ENCODE measurements at regions not wholly inside any gene's neighbourhood (a gene's known extent, or its start where the extent isn't known, plus 50 kb on each side); places are given as distances from the start of the nearest gene placed in this dataset.

GRCh38 chr7:13336227-13336626 is 648.8 kb downstream of the ARL4A start:
- FAIRE-seq: no peak

GRCh38 chr7:13352677-13353076 is 636.8 kb downstream of the ETV1 start:
- FAIRE-seq: no peak

- no peak for FAIRE-seq
These were observed 629.8 kb downstream of the ETV1 start for GRCh38 chr7:13359656-13360055.

DNA sequence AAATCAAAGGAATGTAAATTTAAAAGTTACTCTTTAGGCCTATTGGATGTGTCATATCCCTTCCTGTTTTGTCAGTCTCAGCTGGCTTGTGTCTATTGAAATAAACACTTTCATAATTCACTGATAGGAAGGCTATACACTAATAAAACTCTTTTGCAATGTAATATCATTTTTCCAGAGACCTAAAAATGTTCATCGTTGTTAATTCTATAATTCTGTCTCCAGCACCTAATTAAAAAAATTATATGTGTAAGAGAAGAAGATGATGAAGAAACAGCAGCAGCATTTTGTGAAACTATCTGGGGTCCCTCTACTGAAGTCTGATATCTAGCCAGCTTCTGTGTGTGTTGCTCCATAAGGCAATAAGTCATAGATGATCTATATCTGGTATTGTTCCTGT is 602.7 kb downstream of the ETV1 start:
- FAIRE-seq: no peak

GRCh38 chr7:13407911-13408310 is 581.6 kb downstream of the ETV1 start:
- no peak for FAIRE-seq

- FAIRE-seq: no peak
These were observed 578.3 kb downstream of the ETV1 start for GRCh38 chr7:13411151-13411550.

- FAIRE-seq: no peak
These were observed 577.8 kb downstream of the ETV1 start for GRCh38 chr7:13411636-13412035.

DNA sequence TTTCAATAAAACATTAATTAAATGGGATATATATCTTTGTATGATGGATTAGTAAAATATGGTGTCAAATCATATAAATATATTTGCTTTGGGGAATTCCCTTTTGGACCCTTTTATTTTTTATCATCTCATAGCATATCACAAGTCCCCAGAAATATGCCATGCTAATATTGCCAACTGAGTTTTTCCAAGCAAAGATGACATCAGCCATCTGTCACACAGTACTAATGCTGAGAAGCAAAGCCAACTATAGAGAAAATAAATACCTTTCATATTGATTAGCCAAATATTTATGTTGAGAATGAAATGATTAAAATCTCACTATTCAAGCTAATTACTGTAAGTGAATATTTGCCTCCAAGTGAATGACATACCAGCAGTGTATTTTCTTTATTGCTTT is 575.3 kb downstream of the ETV1 start:
- FAIRE-seq: no peak

GRCh38 chr7:13414661-13415107 is 574.8 kb downstream of the ETV1 start:
- no peak for FAIRE-seq

DNA sequence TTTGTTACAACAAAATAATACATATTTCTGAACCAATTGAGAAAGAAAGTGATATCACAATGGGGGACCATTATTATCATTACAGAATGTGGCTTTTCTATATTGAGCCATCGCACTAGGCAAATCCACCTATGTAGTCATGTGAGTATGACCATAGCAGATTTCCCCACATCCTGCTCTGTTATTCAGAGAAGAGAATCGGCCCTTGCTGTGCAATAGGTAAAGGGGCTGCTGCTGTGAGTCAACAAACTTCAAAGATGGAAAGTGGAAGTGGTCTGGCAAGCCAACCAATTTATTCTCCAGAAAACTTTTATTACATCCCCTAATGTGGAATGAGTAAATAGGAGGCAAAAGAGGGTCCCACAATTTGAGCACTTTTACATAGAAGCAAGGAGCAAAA is 573.4 kb downstream of the ETV1 start:
- FAIRE-seq: no peak

- no peak for FAIRE-seq
These were observed 572.9 kb downstream of the ETV1 start for GRCh38 chr7:13416544-13416943.

DNA sequence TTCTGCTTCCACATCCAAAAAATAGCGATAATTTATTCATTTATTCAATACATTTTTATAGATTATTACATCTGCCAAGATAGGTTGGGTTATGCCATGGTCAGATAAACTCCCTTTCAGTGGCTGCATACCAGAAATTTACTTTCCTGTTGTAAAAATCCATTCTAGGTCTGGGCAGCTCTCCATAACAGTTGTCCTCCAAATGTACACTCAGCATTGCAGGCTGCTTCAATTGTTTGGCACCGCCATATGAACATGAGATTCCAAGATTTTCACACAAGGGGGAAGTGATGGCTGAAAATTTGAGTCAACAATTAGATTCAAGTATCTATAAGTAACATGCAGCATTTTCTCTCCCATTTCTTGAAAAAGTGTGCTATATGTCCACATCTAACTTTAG is 568.7 kb downstream of the ETV1 start:
- FAIRE-seq: no peak

DNA sequence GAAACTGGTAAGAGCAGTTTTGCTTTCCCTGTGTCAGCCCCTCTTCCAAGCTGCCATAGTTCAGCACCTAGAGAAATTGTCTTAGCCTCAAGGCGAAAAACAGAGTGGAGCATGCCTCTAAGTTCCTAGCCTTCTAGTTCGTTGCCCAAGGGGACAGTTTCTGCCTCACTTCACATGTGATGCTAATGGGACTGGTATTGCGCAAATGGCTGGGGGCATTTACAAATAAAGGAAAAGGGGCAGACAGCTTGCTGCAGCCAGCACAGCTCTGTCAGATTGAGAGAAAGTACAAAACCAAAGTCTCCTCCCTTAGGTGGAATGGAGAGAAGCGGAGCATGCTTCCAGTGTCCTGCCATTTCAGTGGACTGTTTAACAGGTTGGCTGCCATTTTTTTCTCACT is 567.7 kb downstream of the ETV1 start:
- FAIRE-seq: no peak

DNA sequence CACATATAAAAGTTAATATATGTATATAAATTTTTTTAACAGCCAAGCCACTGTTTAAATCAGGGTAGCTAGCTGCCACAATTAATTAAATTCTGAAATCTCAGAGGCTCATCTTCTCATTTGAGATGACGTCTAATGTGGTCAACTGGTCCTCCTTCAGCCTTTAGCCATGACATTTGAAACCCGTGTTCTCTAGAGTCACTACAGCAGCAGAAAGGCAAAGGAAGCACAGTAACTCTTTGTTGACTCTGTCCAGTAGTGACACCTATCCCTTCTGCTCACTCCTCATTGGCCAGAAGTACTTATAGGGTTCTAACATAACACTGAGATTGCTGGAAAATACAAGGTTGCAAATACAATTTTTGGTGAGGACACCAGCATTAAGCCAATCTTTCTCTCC is 555.5 kb downstream of the ETV1 start:
- no peak for FAIRE-seq

- no peak for FAIRE-seq
These were observed 547.2 kb downstream of the ETV1 start for GRCh38 chr7:13442226-13442625.

GRCh38 chr7:13447637-13448036 is 541.8 kb downstream of the ETV1 start:
- no peak for FAIRE-seq

DNA sequence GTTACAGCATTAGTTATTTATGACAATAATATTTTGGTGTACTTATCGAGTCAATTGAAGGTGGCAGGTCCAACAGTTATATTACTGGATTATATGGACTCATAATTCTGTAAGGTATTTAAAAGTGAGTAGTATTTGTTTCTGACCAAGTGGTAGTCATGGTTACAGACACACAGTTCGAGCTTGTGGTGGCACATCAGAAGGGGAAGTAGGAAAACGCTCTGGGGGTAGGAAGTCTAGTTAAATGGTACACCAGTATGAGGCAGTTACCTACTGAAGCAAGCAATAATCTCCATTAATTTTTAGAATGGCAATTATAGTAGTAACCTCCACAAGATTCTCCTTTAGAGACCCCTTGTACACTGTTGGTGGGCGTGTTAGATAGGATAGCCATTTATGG is 541.2 kb downstream of the ETV1 start:
- no peak for FAIRE-seq

DNA sequence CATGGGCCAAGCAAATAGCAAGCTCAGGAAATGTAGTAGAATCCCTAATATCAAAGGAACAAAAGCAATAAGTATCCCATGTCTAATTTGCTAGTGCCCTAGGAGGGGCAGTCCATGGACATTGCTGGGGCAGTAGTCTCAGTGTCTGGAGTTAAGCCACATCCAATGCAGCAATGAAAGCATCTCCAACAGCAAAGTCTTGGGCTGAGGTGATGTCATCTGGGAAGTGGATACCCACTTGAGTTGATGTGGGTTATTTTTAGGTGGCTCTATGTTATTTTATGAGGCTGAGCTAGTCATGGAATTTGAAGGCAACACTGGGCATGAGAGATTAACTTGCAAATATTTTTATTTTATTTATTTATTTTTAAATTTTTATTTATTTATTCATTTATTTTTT is 540.0 kb downstream of the ETV1 start:
- no peak for FAIRE-seq

GRCh38 chr7:13454916-13455592 is 534.4 kb downstream of the ETV1 start:
- no peak for FAIRE-seq

- no peak for FAIRE-seq
These were observed 531.7 kb downstream of the ETV1 start for GRCh38 chr7:13457790-13458189.

- no peak for FAIRE-seq
These were observed 522.5 kb downstream of the ETV1 start for GRCh38 chr7:13466874-13467547.

DNA sequence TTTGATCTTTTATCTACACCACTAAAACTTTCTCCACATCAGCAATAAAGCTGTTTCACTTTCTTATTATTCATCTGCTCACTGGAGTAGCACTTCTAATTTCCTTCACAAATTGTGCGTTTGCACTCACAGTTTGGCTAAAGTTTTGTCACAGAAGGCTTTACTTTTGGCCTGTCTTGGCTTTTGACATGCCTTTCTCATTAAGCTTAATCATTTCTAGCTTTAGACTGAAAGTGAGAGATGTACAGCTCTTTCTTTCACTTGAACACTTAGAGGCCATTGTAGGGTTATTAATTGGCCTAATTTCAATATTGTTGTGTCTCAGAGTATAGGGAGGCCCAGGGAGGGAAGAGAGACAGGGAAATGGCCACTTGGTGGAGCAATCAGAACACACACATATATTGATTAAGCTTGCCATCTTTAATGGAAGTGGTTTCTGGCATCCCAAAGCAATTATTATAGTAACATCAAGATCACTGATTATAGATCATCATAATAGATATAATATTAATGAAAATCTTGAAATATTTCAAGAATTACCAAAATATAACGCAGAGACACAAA is 512.5 kb downstream of the ETV1 start:
- FAIRE-seq: no peak

DNA sequence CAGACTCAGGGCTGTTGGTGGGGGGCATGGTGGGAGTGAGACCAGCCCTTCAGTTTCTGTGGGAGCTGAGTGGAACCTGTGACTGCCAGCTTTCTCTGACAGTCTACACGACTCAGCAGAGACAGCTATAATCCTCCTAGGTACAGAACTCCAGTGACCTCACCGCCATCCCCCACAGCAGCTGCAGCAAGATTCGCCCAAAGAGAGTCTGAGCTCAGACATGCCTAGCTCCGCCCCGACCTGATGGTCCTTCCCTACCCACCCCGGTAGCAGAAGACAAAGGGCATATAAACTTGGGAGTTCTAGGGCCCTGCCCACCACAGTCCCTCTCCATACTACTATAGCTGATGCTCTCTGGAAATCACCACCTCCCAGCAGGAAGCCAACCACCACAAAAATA is 500.1 kb downstream of the ETV1 start:
- no peak for FAIRE-seq

DNA sequence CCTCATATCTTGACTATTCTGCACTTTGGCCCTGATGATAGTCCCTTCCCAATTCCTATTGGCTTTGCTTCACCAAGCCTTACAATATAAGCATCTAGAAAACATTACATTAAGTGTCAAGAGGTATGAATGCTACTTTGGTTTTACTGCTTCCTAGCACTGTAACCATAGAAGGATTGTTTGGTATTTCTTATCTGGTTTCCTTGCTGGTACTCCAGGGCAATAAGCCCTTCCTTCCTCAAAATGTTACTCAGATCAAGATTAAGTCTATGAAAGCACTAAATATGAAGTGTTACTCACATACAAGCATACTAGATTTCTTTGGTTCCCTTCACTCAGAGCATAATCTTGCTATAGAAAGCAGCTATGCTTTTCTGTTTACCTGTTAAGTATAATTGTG is 492.5 kb downstream of the ETV1 start:
- no peak for FAIRE-seq
